ENCODE measurements at regions not wholly inside any gene's neighbourhood (a gene's known extent, or its start where the extent isn't known, plus 50 kb on each side); places are given as distances from the start of the nearest gene placed in this dataset.

DNA sequence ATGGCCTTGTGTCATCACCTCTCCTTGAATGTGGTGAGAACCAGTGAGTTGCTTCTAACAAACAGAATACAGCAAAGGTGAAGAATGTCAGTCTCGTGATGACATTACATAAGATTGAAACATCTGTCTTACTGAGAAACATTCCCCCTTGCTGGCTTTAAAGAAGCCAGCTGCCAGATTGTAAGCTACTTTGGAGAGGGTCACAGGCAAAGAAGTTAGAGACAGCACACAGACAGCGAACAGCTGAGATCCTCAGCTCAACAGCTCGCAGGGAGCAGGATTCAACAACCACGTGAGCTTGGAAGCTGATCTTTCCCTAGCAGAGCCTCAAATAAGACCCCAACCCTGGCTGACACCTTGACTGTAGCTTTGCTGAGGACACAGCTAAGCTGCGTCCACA lies 367.9 kb downstream of the LIG4 start:
- TF ChIP-seq HMG20B (CRISPR knock-in tag; IDR thresholded peaks at IDR 0.05) (no peak), CTCF (IDR thresholded peaks at IDR 0.05 in 2 of 3, conservative IDR thresholded peaks at IDR 0.05 in 1 of 3; ENCODE audit: insufficient read depth in 2 of 3, low read depth in 1 of 3, low read length in 3 of 3) (no peak), ZNF384 (IDR thresholded peaks at IDR 0.05; ENCODE audit: low read depth, low read length) (no peak)

Measured in K562 (cell line).